Ovary (tissue), 7 donors: ENCODE measurements at regions not wholly inside any gene's neighbourhood (a gene's known extent, or its start where the extent isn't known, plus 50 kb on each side); places are given as distances from the start of the nearest gene placed in this dataset.

Source experiments
- DNase-seq, 5 donors: peaks; one replicate each; pipeline ENCODE4 v3.0.0-alpha.2; 2019 to 2020
- H3K27ac ChIP-seq, 2 donors: fragments of 200-600 bp; one replicate each; pipeline versions ENCODE4 v1.5.1 to v1.8.0; 2019 to 2022
- H3K27me3 ChIP-seq: fragments of 200-600 bp; one replicate; pipeline ENCODE4 v1.8.0; 2022
- H3K36me3 ChIP-seq: fragments of 200-600 bp; sonication (generic); one replicate; pipeline ENCODE4 v1.5.1; 2019
- H3K4me1 ChIP-seq: one replicate; pipeline ENCODE4 v1.8.1; 2013; ENCODE audit warnings: mild to moderate bottlenecking, moderate library complexity; ENCODE audit not compliant: insufficient read depth
- H3K4me3 ChIP-seq: fragments of 200-600 bp; sonication (generic); one replicate; pipeline ENCODE4 v1.5.1; 2017
- H3K9me3 ChIP-seq, 2 donors: fragments of 200-600 bp in 1 of 2; sonication (generic) in 1 of 2; one replicate each; pipeline versions ENCODE4 v1.5.1 to v1.8.1; 2013 to 2019; ENCODE audit warnings: mild to moderate bottlenecking in 1 of 2, moderate library complexity in 1 of 2
- EP300 ChIP-seq: sonication (generic); formaldehyde crosslinking; IDR thresholded peaks from one replicate; pipeline ENCODE4 v1.6.1; 2017; ENCODE audit warnings: antibody characterized with exemption
- POLR2A ChIP-seq: fragments of 450-650 bp; IDR thresholded peaks from one replicate; pipeline ENCODE4 v1.6.1; 2017; ENCODE audit warnings: antibody characterized with exemption, mild to moderate bottlenecking, moderate library complexity
- WGBS, 3 donors: extraction: QIAGEN DNeasy Blood & Tissue Kit in 1 of 3; methylation state at CpG; one replicate each; pipeline versions ENCODE4 v1.1.5 to v1.1.7; 2013 to 2017; 5-methylcytosine and 5-hydroxymethylcytosine counted together
- intact Hi-C, 4 donors: fragments of 100-400 bp; cut with DNase I; formaldehyde crosslinking; loops; one replicate each; pipeline versions ENCODE4 v1.11.0 to v1.15.1; 2022 to 2023
- TF ChIP-seq, protein P1 (sequence below), 3 donors: fragments of 450-650 bp in 2 of 3; fragments of 200-600 bp in 1 of 3; IDR thresholded peaks; one replicate each; pipeline versions ENCODE4 v1.5.1 to v1.8.0; 2016 to 2022; ENCODE audit warnings: antibody characterized with exemption in 3 of 3, mild to moderate bottlenecking in 1 of 3
- donor health status: DM: no; HTN: no; CAD: no; lungs with moderate emphysema.
- donor health status: DM: no; HTN: no; CAD: no.
- donor health status: Bipolar disorder and iron deficiency.
- donor health status: DM: no; HTN: no; CAD: no.
- donor health status: DM: yes; HTN: yes; CAD: no.

DNA sequence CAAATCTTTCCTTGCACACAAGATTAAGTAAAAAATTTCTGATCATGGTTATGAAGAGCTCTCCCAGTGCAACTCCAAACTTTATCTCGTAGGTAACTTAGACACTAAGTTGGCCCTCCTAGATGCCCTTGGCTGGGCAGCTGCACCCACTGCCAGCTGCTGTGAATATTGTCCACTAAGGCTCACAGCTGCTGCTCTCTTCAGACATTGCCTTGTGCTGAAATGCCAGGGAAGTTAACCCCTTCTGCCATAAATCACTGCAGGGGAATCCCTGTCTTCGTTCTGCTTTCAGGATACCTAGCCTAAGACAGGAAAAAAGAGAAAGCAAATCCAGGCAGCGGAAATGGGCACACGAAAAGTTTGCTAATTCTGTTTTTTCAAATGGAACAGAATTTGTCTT is 106.4 kb downstream of the IRX5 start:
- Histone ChIP-seq H3K27me3 (no peaks in the 10 kb centered on the region), H3K36me3 (no peaks in the 10 kb centered on the region), H3K9me3 (no peaks in the 10 kb centered on the region), H3K4me1 (no peaks in the 10 kb centered on the region), H3K27ac (no peak overlapping the region), H3K4me3 (no peak overlapping the region)
- 54 to 76% (median 55%) methylated on average over 4 of the region's 4 CpGs for WGBS, 3 donors
- intact Hi-C loops: no loop called here
- TF ChIP-seq EP300 (no peak), POLR2A (no peak)
- TF ChIP-seq, protein P1, sequence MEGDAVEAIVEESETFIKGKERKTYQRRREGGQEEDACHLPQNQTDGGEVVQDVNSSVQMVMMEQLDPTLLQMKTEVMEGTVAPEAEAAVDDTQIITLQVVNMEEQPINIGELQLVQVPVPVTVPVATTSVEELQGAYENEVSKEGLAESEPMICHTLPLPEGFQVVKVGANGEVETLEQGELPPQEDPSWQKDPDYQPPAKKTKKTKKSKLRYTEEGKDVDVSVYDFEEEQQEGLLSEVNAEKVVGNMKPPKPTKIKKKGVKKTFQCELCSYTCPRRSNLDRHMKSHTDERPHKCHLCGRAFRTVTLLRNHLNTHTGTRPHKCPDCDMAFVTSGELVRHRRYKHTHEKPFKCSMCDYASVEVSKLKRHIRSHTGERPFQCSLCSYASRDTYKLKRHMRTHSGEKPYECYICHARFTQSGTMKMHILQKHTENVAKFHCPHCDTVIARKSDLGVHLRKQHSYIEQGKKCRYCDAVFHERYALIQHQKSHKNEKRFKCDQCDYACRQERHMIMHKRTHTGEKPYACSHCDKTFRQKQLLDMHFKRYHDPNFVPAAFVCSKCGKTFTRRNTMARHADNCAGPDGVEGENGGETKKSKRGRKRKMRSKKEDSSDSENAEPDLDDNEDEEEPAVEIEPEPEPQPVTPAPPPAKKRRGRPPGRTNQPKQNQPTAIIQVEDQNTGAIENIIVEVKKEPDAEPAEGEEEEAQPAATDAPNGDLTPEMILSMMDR (IDR thresholded peaks at IDR 0.05): no peak
- DNase-seq: no peak

- WGBS, 3 donors: 13 to 17% (median 15%) methylated on average over 5 of the region's 5 CpGs
Observed at GRCh38 chr16:55037966-55038365, 107.3 kb downstream of the IRX5 start.

GRCh38 chr16:55039042-55039441 is 108.4 kb downstream of the IRX5 start:
- H3K9me3 ChIP-seq: no peaks in the 10 kb centered on the region
- H3K4me1 ChIP-seq: no peaks in the 10 kb centered on the region
- H3K36me3 ChIP-seq: no peaks in the 10 kb centered on the region
- no peak overlapping the region for H3K27ac ChIP-seq
- DNase-seq: no peak
- no peaks in the 10 kb centered on the region for H3K27me3 ChIP-seq
- H3K4me3 ChIP-seq: no peak overlapping the region
- TF ChIP-seq POLR2A (no peak), EP300 (no peak)
- TF ChIP-seq, protein P1 (IDR thresholded peaks at IDR 0.05): no peak
- 66 to 83% (median 72%) methylated on average over 6 of the region's 6 CpGs for whole genome bisulfite sequencing, 3 donors
- intact Hi-C loops: no loop called here

More at GRCh38 chr16:55037966-55038365, 107.3 kb downstream of the IRX5 start:
- TF ChIP-seq POLR2A (no peak), EP300 (no peak)
- TF ChIP-seq, protein P1 (IDR thresholded peaks at IDR 0.05): no peak
- no peak for DNase-seq
- H3K4me1 ChIP-seq: no peaks in the 10 kb centered on the region
- no peaks in the 10 kb centered on the region for H3K36me3 ChIP-seq
- H3K4me3 ChIP-seq: no peak overlapping the region
- intact Hi-C loops: no loop called here
- no peaks in the 10 kb centered on the region for H3K27me3 ChIP-seq
- H3K27ac ChIP-seq: no peak overlapping the region
- no peaks in the 10 kb centered on the region for H3K9me3 ChIP-seq

- Histone ChIP-seq H3K9me3 (no peaks in the 10 kb centered on the region), H3K27me3 (no peaks in the 10 kb centered on the region), H3K4me3 (no peak overlapping the region), H3K4me1 (no peaks in the 10 kb centered on the region), H3K27ac (no peak overlapping the region), H3K36me3 (no peaks in the 10 kb centered on the region)
- TF ChIP-seq, protein P1 (IDR thresholded peaks at IDR 0.05): no peak
- TF ChIP-seq POLR2A (no peak), EP300 (no peak)
- 86 to 93% (median 88%) methylated on average over 6 of the region's 6 CpGs for WGBS, 3 donors
- DNase-seq: no peak
- intact Hi-C loops: no loop called here
Observed at GRCh38 chr16:55039511-55039910, 108.8 kb downstream of the IRX5 start.

- WGBS, 3 donors: 66 to 79% (median 67%) methylated on average over 8 of the region's 8 CpGs
- Histone ChIP-seq H3K4me3 (no peak overlapping the region), H3K27ac (no peak overlapping the region), H3K27me3 (no peaks in the 10 kb centered on the region), H3K9me3 (no peaks in the 10 kb centered on the region), H3K36me3 (no peaks in the 10 kb centered on the region), H3K4me1 (no peaks in the 10 kb centered on the region)
- no peak for TF ChIP-seq POLR2A
- TF ChIP-seq, protein P1 (IDR thresholded peaks at IDR 0.05): no peak
- TF ChIP-seq EP300: no peak
- no peak for DNase-seq
- intact Hi-C loops: no loop called here
Observed at GRCh38 chr16:55039931-55040330, 109.3 kb downstream of the IRX5 start.
